ENCODE measurements at regions not wholly inside any gene's neighbourhood (a gene's known extent, or its start where the extent isn't known, plus 50 kb on each side); places are given as distances from the start of the nearest gene placed in this dataset.

GRCh38 chr14:22320362-22320750 is 268.7 kb downstream of the DAD1 start:
- Mint-ChIP-seq H3K27ac (peak overlapping the region; percentile 43), H3K36me3 (no peaks in the 10 kb centered on the region)
- CTCF ChIA-PET: no interaction called here

DNA sequence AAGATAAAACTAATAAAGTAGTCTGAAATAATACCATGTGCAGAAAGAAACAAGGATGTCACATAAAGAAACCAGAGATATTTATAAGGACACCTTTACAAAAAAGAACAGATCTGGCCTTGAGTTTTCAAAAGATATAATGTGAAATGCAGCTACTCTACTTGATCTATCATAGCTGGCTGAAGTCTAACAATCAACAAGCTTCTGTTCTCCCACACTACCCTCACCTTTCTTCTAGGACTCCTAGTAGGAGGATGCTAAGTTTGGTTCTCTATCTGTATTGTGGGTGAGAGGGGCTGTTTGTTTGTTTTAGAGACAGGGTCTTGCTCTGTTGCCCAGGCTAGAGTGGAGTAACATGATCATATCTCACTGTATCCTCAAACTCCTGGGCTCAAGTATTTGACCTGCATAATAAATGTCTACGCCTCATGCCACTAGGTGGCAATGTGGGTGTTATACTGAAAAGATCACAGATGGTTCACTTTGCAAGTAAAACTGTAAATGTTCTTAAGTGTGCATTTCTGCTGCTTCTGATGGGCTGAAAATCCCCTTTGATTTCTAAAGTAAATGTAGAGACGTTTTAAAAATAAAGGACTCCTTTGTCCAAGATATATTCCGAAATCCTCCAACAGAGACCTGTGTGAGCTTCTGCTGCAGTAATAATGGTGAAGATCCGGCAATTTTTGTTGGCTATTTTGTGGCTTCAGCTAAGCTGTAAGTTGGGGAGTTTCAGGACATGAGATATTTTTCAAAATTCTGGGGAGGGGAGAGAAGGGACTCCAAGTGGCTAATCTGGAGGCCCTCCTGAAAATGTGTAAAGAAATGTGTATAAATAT is 269.3 kb downstream of the DAD1 start:
- no peaks in the 10 kb centered on the region for H3K27me3 Mint-ChIP-seq
- H3K9me3 Mint-ChIP-seq (ENCODE audit: low read depth): no peaks in the 10 kb centered on the region
- peak; percentile 19 for DNase-seq
- no peaks in the 10 kb centered on the region for H3K36me3 Mint-ChIP-seq
- peak overlapping the region; percentile 40 for H3K4me3 Mint-ChIP-seq
- peak overlapping the region; percentile 32 for H3K27ac Mint-ChIP-seq
- CTCF ChIA-PET: no interaction called here
- ATAC-seq: no peak
- no peaks in the 10 kb centered on the region for H3K4me1 Mint-ChIP-seq

More at GRCh38 chr14:22320362-22320750, 268.7 kb downstream of the DAD1 start:
- Mint-ChIP-seq H3K27me3 (no peaks in the 10 kb centered on the region), H3K4me3 (peak overlapping the region; percentile 40), H3K9me3 (ENCODE audit: low read depth) (no peaks in the 10 kb centered on the region), H3K4me1 (no peaks in the 10 kb centered on the region)
- ATAC-seq (no peak), DNase-seq (no peak)

GRCh38 chr14:22318951-22319350 is 270.1 kb downstream of the DAD1 start:
- H3K4me3 Mint-ChIP-seq: no peak overlapping the region
- CTCF ChIA-PET: no interaction called here
- H3K4me1 Mint-ChIP-seq: no peaks in the 10 kb centered on the region
- H3K27me3 Mint-ChIP-seq: no peaks in the 10 kb centered on the region
- H3K9me3 Mint-ChIP-seq (ENCODE audit: low read depth): no peaks in the 10 kb centered on the region
- no peaks in the 10 kb centered on the region for H3K36me3 Mint-ChIP-seq
- H3K27ac Mint-ChIP-seq: no peak overlapping the region
- DNase-seq (no peak), ATAC-seq (no peak)

GRCh38 chr14:22316473-22316872 is 272.6 kb downstream of the DAD1 start:
- no peaks in the 10 kb centered on the region for H3K36me3 Mint-ChIP-seq
- CTCF ChIA-PET: no interaction called here
- H3K9me3 Mint-ChIP-seq (ENCODE audit: low read depth): no peaks in the 10 kb centered on the region
- no peaks in the 10 kb centered on the region for H3K4me1 Mint-ChIP-seq
- no peak overlapping the region for H3K4me3 Mint-ChIP-seq
- H3K27ac Mint-ChIP-seq: no peak overlapping the region
- DNase-seq (no peak), ATAC-seq (no peak)
- no peaks in the 10 kb centered on the region for H3K27me3 Mint-ChIP-seq

- CTCF ChIA-PET: no interaction called here
- H3K4me1 Mint-ChIP-seq: no peaks in the 10 kb centered on the region
- no peak overlapping the region for H3K27ac Mint-ChIP-seq
Measured at GRCh38 chr14:22315336-22315735, 273.7 kb downstream of the DAD1 start.

GRCh38 chr14:22314183-22314820 is 274.7 kb downstream of the DAD1 start:
- no peak for DNase-seq
- Mint-ChIP-seq H3K36me3 (no peaks in the 10 kb centered on the region), H3K9me3 (ENCODE audit: low read depth) (no peaks in the 10 kb centered on the region), H3K4me3 (no peak overlapping the region), H3K4me1 (no peaks in the 10 kb centered on the region), H3K27me3 (no peaks in the 10 kb centered on the region), H3K27ac (no peak overlapping the region)
- CTCF ChIA-PET: no interaction called here
- no peak for ATAC-seq

More at GRCh38 chr14:22315336-22315735, 273.7 kb downstream of the DAD1 start:
- DNase-seq (no peak), ATAC-seq (no peak)
- no peaks in the 10 kb centered on the region for H3K9me3 Mint-ChIP-seq (ENCODE audit: low read depth)
- H3K36me3 Mint-ChIP-seq: no peaks in the 10 kb centered on the region
- no peak overlapping the region for H3K4me3 Mint-ChIP-seq
- H3K27me3 Mint-ChIP-seq: no peaks in the 10 kb centered on the region

- no peaks in the 10 kb centered on the region for H3K27me3 Mint-ChIP-seq
- H3K36me3 Mint-ChIP-seq: no peaks in the 10 kb centered on the region
- no peak overlapping the region for H3K4me3 Mint-ChIP-seq
- CTCF ChIA-PET: no interaction called here
- DNase-seq: no peak
- H3K27ac Mint-ChIP-seq: no peak overlapping the region
- ATAC-seq: no peak
- H3K4me1 Mint-ChIP-seq: no peaks in the 10 kb centered on the region
- no peaks in the 10 kb centered on the region for H3K9me3 Mint-ChIP-seq (ENCODE audit: low read depth)
Measured at GRCh38 chr14:22313172-22313801, 275.7 kb downstream of the DAD1 start.

DNA sequence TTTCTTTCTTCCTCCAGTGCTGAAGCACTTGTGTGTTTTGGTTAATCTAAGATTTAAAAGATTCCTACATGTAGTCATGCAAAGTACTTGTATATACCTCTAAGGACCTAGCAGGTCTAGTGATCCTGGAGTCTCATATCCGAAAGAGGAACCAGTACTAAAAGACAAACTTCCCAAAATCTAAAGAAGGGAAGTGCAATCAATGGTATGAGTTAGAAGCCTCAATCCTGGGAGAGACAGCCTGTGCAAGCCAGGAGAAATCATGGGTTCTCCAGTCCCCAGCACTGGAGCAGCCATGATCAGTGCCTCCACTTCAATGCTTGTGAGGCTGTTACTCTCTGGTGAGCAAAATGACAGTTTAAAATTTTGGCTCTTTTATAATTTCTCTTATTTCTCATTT is 277.4 kb downstream of the DAD1 start:
- no peaks in the 10 kb centered on the region for H3K9me3 Mint-ChIP-seq (ENCODE audit: low read depth)
- no peaks in the 10 kb centered on the region for H3K36me3 Mint-ChIP-seq
- H3K27ac Mint-ChIP-seq: no peak overlapping the region
- H3K4me3 Mint-ChIP-seq: no peak overlapping the region
- H3K4me1 Mint-ChIP-seq: no peaks in the 10 kb centered on the region
- DNase-seq (no peak), ATAC-seq (no peak)
- H3K27me3 Mint-ChIP-seq: no peaks in the 10 kb centered on the region
- CTCF ChIA-PET: no interaction called here

- Mint-ChIP-seq H3K4me1 (no peaks in the 10 kb centered on the region), H3K4me3 (no peak overlapping the region), H3K9me3 (ENCODE audit: low read depth) (no peaks in the 10 kb centered on the region), H3K27ac (no peak overlapping the region), H3K36me3 (no peaks in the 10 kb centered on the region), H3K27me3 (no peaks in the 10 kb centered on the region)
- CTCF ChIA-PET: no interaction called here
- no peak for ATAC-seq
- no peak for DNase-seq
Measured at GRCh38 chr14:22305607-22306006, 283.4 kb downstream of the DAD1 start.

DNA sequence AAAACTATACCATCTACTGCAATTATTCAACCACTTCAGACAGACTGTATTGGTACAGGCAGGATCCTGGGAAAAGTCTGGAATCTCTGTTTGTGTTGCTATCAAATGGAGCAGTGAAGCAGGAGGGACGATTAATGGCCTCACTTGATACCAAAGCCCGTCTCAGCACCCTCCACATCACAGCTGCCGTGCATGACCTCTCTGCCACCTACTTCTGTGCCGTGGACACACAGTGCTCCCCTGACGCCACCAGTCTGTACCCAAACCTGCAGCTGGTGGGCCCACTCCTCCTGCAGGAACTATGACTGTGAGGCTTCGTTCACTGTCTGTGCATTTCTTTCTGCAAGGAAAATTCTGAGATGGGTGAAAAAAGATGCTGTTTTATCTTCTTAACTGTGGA is 284.7 kb downstream of the DAD1 start:
- H3K4me1 Mint-ChIP-seq: no peaks in the 10 kb centered on the region
- H3K4me3 Mint-ChIP-seq: peak overlapping the region; percentile 38
- CTCF ChIA-PET: no interaction called here
- no peak for ATAC-seq
- DNase-seq: no peak
- H3K27me3 Mint-ChIP-seq: no peaks in the 10 kb centered on the region
- H3K27ac Mint-ChIP-seq: no peak overlapping the region
- H3K9me3 Mint-ChIP-seq (ENCODE audit: low read depth): no peaks in the 10 kb centered on the region
- no peaks in the 10 kb centered on the region for H3K36me3 Mint-ChIP-seq

GRCh38 chr14:22303589-22304195 is 285.3 kb downstream of the DAD1 start:
- DNase-seq: no peak
- Mint-ChIP-seq H3K36me3 (no peaks in the 10 kb centered on the region), H3K27me3 (no peaks in the 10 kb centered on the region), H3K9me3 (ENCODE audit: low read depth) (no peaks in the 10 kb centered on the region), H3K27ac (no peak overlapping the region), H3K4me3 (peak overlapping the region; percentile 38), H3K4me1 (no peaks in the 10 kb centered on the region)
- ATAC-seq: no peak
- CTCF ChIA-PET: no interaction called here

DNA sequence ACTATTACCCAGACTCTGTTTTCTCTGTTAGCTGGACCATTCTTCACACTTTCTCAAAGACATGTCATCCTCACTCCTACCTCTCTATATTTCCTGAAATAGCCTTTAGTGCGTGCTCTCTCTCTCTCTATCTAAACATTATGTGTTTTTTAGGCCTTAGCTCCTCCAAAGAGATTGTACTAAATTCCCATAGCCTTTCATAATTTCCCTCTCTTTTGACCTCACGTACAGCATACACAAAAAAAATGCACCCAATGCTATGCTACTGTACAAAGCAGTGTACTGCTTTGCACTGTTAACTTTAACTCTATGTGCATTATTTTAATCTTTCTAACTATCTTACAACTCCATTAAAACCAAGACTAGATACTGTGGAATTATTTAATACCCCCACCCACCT is 288.4 kb downstream of the DAD1 start:
- H3K4me3 Mint-ChIP-seq: no peak overlapping the region
- CTCF ChIA-PET: no interaction called here
- DNase-seq (no peak), ATAC-seq (no peak)
- no peaks in the 10 kb centered on the region for H3K36me3 Mint-ChIP-seq
- no peaks in the 10 kb centered on the region for H3K27me3 Mint-ChIP-seq
- no peaks in the 10 kb centered on the region for H3K9me3 Mint-ChIP-seq (ENCODE audit: low read depth)
- H3K27ac Mint-ChIP-seq: no peak overlapping the region
- H3K4me1 Mint-ChIP-seq: no peaks in the 10 kb centered on the region

GRCh38 chr14:22297376-22297775 is 291.6 kb downstream of the DAD1 start:
- ATAC-seq: no peak
- H3K27ac Mint-ChIP-seq: no peak overlapping the region
- DNase-seq: no peak
- H3K27me3 Mint-ChIP-seq: no peaks in the 10 kb centered on the region
- no peaks in the 10 kb centered on the region for H3K9me3 Mint-ChIP-seq (ENCODE audit: low read depth)
- no peaks in the 10 kb centered on the region for H3K4me1 Mint-ChIP-seq
- no peak overlapping the region for H3K4me3 Mint-ChIP-seq
- CTCF ChIA-PET: no interaction called here
- no peaks in the 10 kb centered on the region for H3K36me3 Mint-ChIP-seq

DNA sequence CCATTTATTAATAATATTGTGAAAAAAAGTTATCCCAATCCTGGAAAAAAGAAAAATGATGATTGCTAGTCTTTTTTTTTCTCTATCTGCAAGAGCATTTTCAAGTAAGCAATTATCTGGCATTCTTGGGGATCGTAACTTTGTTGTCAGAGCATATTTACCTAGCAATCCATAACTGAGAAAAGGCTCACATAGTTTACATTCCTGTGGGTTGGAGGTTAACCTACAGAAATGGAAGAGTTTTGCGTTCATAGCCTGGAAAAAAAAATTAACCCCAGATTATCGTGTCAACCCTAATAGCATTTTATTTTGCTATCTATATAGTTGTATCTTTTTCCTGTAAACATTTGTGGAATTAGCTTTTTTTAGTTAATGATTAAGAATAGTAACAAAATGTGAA is 292.3 kb downstream of the DAD1 start:
- CTCF ChIA-PET: no interaction called here
- no peak for DNase-seq
- H3K4me3 Mint-ChIP-seq: no peak overlapping the region
- H3K9me3 Mint-ChIP-seq (ENCODE audit: low read depth): no peaks in the 10 kb centered on the region
- H3K27ac Mint-ChIP-seq: no peak overlapping the region
- no peaks in the 10 kb centered on the region for H3K27me3 Mint-ChIP-seq
- H3K4me1 Mint-ChIP-seq: no peaks in the 10 kb centered on the region
- no peak for ATAC-seq
- no peaks in the 10 kb centered on the region for H3K36me3 Mint-ChIP-seq

Data from activated CD8-positive, alpha-beta memory T cell treated with anti-CD3 and anti-CD28 coated beads, Interleukin-2, amount 10 ng/mL, durations not matched to agents 7 days and 5 days (primary cell).